Midbrain (tissue), 1 donor: ENCODE measurements at regions not wholly inside any gene's neighbourhood (a gene's known extent, or its start where the extent isn't known, plus 50 kb on each side); places are given as distances from the start of the nearest gene placed in this dataset.

Experiments used
- DNase-seq: peaks from one replicate; lab custom pipeline; 2025; lab: John Stamatoyannopoulos, UW

GRCh38 chr2:236928380-236929037, 157.2 kb upstream of the COPS8 start:
- peak; percentile 14 for DNase-seq

- DNase-seq: no peak
Measured at GRCh38 chr2:236932831-236933361, 152.8 kb upstream of the COPS8 start.

DNA sequence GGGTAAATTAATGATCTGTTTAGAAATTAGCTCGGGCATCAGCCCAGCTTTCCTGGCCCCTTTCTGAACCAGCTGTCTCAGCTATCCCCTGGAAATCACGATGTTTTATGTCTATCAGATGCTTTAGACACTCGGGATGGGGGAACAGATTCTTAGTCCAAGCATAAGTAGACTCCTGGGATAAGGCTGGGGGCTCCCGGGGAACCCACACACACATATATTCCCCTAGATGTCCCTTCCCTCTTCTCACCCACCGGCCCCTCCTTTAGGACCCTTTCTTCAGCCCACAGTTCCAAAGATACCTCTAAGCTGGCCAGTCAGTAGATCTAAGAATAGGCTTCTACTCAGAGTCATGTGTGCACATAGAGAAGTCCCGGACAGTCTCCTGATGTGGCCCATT, 151.5 kb upstream of the COPS8 start:
- DNase-seq: no peak

- no peak for DNase-seq
Measured at GRCh38 chr2:236934656-236935055, 151.0 kb upstream of the COPS8 start.

DNA sequence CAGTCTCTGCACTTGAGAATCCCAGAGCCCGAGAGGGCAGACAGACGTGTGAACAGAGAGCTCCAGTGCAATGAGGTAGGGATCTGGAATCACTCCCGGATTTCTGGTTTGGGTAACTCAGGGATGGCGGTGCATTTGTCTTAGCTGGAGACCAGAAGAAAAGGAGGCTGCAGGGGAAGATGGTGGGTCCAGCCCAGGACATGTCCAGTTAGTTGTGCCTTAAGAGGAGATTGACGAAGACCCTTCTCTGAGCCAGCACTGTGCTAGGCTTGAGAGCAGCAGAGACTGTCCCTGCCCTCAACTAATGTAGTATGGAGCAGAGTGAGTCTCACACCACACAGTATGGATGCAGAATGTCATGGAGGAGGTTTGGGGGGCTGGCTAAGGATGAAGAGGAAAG, 150.6 kb upstream of the COPS8 start:
- DNase-seq: no peak

- DNase-seq: no peak
Measured at GRCh38 chr2:236935631-236936445, 149.9 kb upstream of the COPS8 start.

- no peak for DNase-seq
Measured at GRCh38 chr2:236936446-236936940, 149.2 kb upstream of the COPS8 start.

- DNase-seq: no peak
Measured at GRCh38 chr2:236938126-236938525, 147.6 kb upstream of the COPS8 start.

GRCh38 chr2:236939271-236939670, 146.4 kb upstream of the COPS8 start:
- no peak for DNase-seq

- no peak for DNase-seq
Measured at GRCh38 chr2:236939721-236940231, 145.9 kb upstream of the COPS8 start.

GRCh38 chr2:236940497-236940896, 145.2 kb upstream of the COPS8 start:
- no peak for DNase-seq

- no peak for DNase-seq
Measured at GRCh38 chr2:236940916-236941520, 144.7 kb upstream of the COPS8 start.

GRCh38 chr2:236941551-236941950, 144.1 kb upstream of the COPS8 start:
- DNase-seq: no peak

- no peak for DNase-seq
Measured at GRCh38 chr2:236942554-236942953, 143.1 kb upstream of the COPS8 start.

GRCh38 chr2:236943068-236943467, 142.6 kb upstream of the COPS8 start:
- no peak for DNase-seq

- no peak for DNase-seq
Measured at GRCh38 chr2:236943841-236944513, 141.7 kb upstream of the COPS8 start.

DNA sequence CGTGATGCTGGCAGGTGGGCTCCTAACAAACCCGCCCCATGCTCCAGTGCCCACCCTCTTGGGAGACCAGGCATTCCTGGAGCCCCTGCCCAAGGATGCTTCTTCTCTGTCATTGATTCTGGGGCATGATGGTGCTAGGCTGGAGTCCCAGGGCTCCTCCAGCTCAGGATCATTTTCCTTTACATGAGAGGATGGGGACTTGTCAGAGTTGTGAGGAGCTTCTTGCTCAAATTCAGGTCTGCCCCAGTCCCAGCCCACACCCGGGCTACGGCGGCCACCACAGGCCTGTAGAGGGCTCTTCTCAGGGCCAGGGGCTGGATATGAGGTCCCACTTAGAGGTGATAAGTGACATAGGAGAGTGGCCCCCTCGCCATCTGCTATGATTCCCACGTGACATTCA, 141.1 kb upstream of the COPS8 start:
- no peak for DNase-seq

DNA sequence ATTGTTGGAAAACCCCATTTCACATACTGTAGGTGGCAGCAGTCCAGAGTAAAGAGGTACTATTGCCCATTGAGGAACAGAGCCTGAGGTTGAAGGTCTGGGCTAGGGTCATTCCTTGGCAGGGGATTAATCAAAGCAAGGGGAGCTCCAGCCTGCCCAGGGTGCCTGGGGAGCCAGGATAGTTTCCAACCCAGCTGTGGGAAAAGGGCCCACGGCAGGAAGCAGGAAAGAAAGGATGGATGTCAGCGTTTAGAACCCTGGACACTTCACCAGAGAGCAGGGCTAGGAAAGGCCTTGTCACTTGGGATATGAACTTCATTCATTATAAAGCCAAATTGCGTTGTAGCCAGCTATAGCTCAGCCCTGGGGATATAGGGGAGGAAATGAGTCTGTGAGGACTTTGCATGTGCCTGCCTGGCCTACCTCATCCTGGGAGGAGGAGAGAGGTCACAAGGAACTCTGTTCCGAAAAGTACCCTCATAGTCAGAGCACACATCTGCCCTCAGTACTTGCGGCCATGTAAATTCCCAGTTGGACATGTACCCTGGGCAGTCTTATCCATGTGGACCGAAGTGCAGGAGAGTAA, 140.2 kb upstream of the COPS8 start:
- DNase-seq: no peak

DNA sequence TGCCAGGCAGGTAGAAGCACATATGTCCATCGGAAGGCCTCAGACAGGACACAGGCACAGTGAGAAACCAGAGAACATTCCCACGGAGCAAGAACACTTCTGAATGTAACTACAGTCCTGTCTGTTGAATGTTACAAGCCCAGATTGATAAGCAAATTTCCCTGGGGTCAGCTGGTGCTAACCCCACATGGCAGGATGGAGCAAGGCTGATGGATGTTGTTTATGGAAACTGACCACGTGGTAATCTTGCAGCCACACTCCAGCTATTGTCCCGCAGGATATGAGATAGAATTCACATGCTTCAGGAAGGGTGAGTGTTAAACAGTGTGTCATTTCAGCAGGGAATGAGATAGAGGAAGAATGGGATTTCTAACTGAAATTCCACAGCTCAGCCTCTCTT, 138.8 kb upstream of the COPS8 start:
- no peak for DNase-seq

- DNase-seq: no peak
Measured at GRCh38 chr2:236947294-236947693, 138.4 kb upstream of the COPS8 start.

GRCh38 chr2:236947896-236948295, 137.8 kb upstream of the COPS8 start:
- no peak for DNase-seq
